ENCODE measurements at regions not wholly inside any gene's neighbourhood (a gene's known extent, or its start where the extent isn't known, plus 50 kb on each side); places are given as distances from the start of the nearest gene placed in this dataset.

GRCh38 chr20:11094196-11094595, 420.4 kb upstream of the JAG1 start:
- TF ChIP-seq CTCF (conservative IDR thresholded peaks at IDR 0.05; ENCODE audit: low read depth, low read length): no peak
- no peak overlapping the region for H3K4me3 ChIP-seq (ENCODE audit: low read length)
- DNase-seq (ENCODE audit: low read depth): peak; percentile 62

- H3K4me3 ChIP-seq (ENCODE audit: low read length): no peak overlapping the region
- no peak for DNase-seq (ENCODE audit: low read depth)
- no peak for TF ChIP-seq CTCF (conservative IDR thresholded peaks at IDR 0.05; ENCODE audit: low read depth, low read length)
Observed at GRCh38 chr20:11094711-11095110, 420.9 kb upstream of the JAG1 start.

GRCh38 chr20:11098888-11099287, 425.1 kb upstream of the JAG1 start:
- TF ChIP-seq CTCF (conservative IDR thresholded peaks at IDR 0.05; ENCODE audit: low read depth, low read length): peak; percentile 27
- DNase-seq (ENCODE audit: low read depth): no peak
- no peak overlapping the region for H3K4me3 ChIP-seq (ENCODE audit: low read length)

GRCh38 chr20:11101243-11101642, 427.4 kb upstream of the JAG1 start:
- TF ChIP-seq CTCF (conservative IDR thresholded peaks at IDR 0.05; ENCODE audit: low read depth, low read length): no peak
- DNase-seq (ENCODE audit: low read depth): no peak
- no peak overlapping the region for H3K4me3 ChIP-seq (ENCODE audit: low read length)

GRCh38 chr20:11101696-11102095, 427.9 kb upstream of the JAG1 start:
- no peak overlapping the region for H3K4me3 ChIP-seq (ENCODE audit: low read length)
- DNase-seq (ENCODE audit: low read depth): no peak
- no peak for TF ChIP-seq CTCF (conservative IDR thresholded peaks at IDR 0.05; ENCODE audit: low read depth, low read length)

- no peak overlapping the region for H3K4me3 ChIP-seq (ENCODE audit: low read length)
- no peak for TF ChIP-seq CTCF (conservative IDR thresholded peaks at IDR 0.05; ENCODE audit: low read depth, low read length)
- no peak for DNase-seq (ENCODE audit: low read depth)
Observed at GRCh38 chr20:11103866-11104265, 430.1 kb upstream of the JAG1 start.

- peak; percentile 31 for DNase-seq (ENCODE audit: low read depth)
- no peak overlapping the region for H3K4me3 ChIP-seq (ENCODE audit: low read length)
- TF ChIP-seq CTCF (conservative IDR thresholded peaks at IDR 0.05; ENCODE audit: low read depth, low read length): no peak
Observed at GRCh38 chr20:11108102-11108810, 434.5 kb upstream of the JAG1 start.
